Kidney (tissue), 13 donors: ENCODE measurements at regions not wholly inside any gene's neighbourhood (a gene's known extent, or its start where the extent isn't known, plus 50 kb on each side); places are given as distances from the start of the nearest gene placed in this dataset.

Source experiments
- DNase-seq, 5 donors: peaks; one replicate each; pipeline ENCODE4 v3.0.0-alpha.2; 2013 to 2020
- FAIRE-seq: peaks from 2 replicates; lab custom pipeline; 2012; peaks lifted over from hg19 to GRCh38; lab: Jason Lieb, UNC
- H3K27ac ChIP-seq, 2 donors: one replicate each; pipeline ENCODE4 v1.7.0; 2013; ENCODE audit warnings: low read depth in 2 of 2, low read length in 2 of 2, inconsistent platforms in 1 of 2
- H3K27me3 ChIP-seq: one replicate; pipeline ENCODE4 v1.7.1; 2013; ENCODE audit warnings: low read length, inconsistent platforms; ENCODE audit not compliant: control insufficient read depth, insufficient read depth
- H3K36me3 ChIP-seq, 3 donors: one replicate each; pipeline versions ENCODE4 v1.7.0 to v1.7.1; 2013; ENCODE audit warnings: low read length in 3 of 3, control low read depth in 1 of 3, inconsistent platforms in 1 of 3; ENCODE audit not compliant: insufficient read depth in 3 of 3, control insufficient read depth in 2 of 3
- H3K4me1 ChIP-seq, 3 donors: one replicate each; pipeline versions ENCODE4 v1.7.0 to v1.7.1; 2013; ENCODE audit warnings: low read length in 3 of 3, inconsistent platforms in 1 of 3, low read depth in 1 of 3; ENCODE audit not compliant: control insufficient read depth in 2 of 3, insufficient read depth in 2 of 3
- H3K4me3 ChIP-seq, 3 donors: one replicate each; pipeline versions ENCODE4 v1.7.0 to v1.8.1; 2013; ENCODE audit warnings: low read length in 3 of 3, control low read depth in 1 of 3, inconsistent platforms in 1 of 3
- H3K9ac ChIP-seq, 3 donors: one replicate each; pipeline versions ENCODE4 v1.7.0 to v1.7.1; 2013; ENCODE audit warnings: low read length in 3 of 3, control low read depth in 1 of 3, inconsistent platforms in 1 of 3
- H3K9me3 ChIP-seq, 3 donors: one replicate each; pipeline versions ENCODE4 v1.7.0 to v1.7.1; 2013; ENCODE audit warnings: low read length in 3 of 3, control low read depth in 1 of 3, inconsistent platforms in 1 of 3; ENCODE audit not compliant: control insufficient read depth in 2 of 3, insufficient read depth in 1 of 3
- CTCF ChIP-seq: IDR thresholded peaks from 3 replicates; pipeline ENCODE4 v1.5.1; 2012; ENCODE audit warnings: mild to moderate bottlenecking, moderate library complexity, borderline replicate concordance; ENCODE audit not compliant: insufficient read depth; ENCODE audit errors: extremely low read depth
- intact Hi-C: fragments of 100-400 bp; cut with DNase I; formaldehyde crosslinking; loops from one replicate; pipeline ENCODE4 v1.11.1; 2022
- donor health status: control.
- donor health status: control.
- donor health status: control.
- donor health status: control.
- donor health status: control.
- donor health status: DM: yes; HTN: yes; CAD: no.
- donor health status: Normal renal cell carcinoma (clear cell type).

GRCh38 chr18:21167641-21168377 lies 56.2 kb upstream of the ROCK1 start:
- FAIRE-seq, result no peak

DNA sequence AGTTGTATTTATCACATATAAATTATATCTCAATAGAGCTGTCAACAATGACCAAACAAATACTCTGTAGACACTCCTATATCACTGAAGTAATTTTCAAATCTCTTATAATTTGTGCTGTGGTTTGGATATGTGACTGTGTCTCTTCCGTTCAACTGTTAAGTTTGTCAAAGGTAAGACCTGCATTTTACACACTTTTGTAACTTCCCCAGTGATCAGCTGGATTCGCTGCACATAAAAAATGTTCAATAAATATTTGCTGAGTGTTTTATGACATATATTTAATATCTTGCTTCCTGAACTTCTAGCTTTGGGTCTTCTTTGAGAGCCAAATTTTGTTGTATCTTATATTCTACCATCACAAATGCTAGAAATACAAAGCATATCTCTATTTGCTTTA lies 57.3 kb upstream of the ROCK1 start:
- Histone ChIP-seq H3K9ac (no peak overlapping the region), H3K27ac (no peak overlapping the region), H3K4me1 (no peaks in the 10 kb centered on the region), H3K9me3 (no peaks in the 10 kb centered on the region), H3K36me3 (no peaks in the 10 kb centered on the region), H3K27me3 (no peaks in the 10 kb centered on the region), H3K4me3 (no peak overlapping the region)
- no peak for TF ChIP-seq CTCF
- DNase-seq (no peak), FAIRE-seq (no peak)
- intact Hi-C loops, result no loop called here

More at GRCh38 chr18:21167641-21168377, 56.2 kb upstream of the ROCK1 start:
- no peak for TF ChIP-seq CTCF
- Histone ChIP-seq H3K36me3 (no peaks in the 10 kb centered on the region), H3K4me1 (no peaks in the 10 kb centered on the region), H3K4me3 (no peak overlapping the region), H3K9me3 (no peaks in the 10 kb centered on the region), H3K27me3 (no peaks in the 10 kb centered on the region), H3K9ac (no peak overlapping the region), H3K27ac (no peak overlapping the region)
- DNase-seq, result peak in 4 of 5 donors; percentile 57 to 85 (median 78)
- intact Hi-C loops, result no loop called here

DNA sequence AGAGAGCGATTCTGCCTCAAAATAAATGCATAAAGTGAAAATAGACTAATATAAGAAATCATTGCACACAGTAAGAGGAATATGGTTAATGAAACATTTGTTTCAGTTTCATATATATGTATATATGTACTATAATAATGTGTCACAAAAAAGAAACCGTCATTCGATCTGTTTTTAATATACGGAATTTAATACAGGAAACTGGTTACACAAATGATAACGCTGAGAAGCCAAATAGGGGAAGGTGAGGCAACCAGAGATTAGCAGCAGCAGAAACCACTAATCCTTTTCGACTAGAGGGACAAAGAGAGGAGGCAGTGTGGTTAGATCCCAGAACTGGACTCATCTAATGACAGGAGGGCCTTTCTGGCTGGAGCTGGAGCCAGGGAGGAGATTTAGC lies 64.2 kb upstream of the GREB1L start:
- Histone ChIP-seq H3K27me3 (no peaks in the 10 kb centered on the region), H3K4me1 (no peaks in the 10 kb centered on the region), H3K9me3 (no peaks in the 10 kb centered on the region), H3K9ac (no peak overlapping the region), H3K36me3 (no peaks in the 10 kb centered on the region), H3K27ac (no peak overlapping the region), H3K4me3 (no peak overlapping the region)
- intact Hi-C loops, result no loop called here
- DNase-seq, result no peak
- TF ChIP-seq CTCF, result no peak
- FAIRE-seq, result no peak
